Lower lobe of right lung (tissue), 2 donors: ENCODE measurements at regions not wholly inside any gene's neighbourhood (a gene's known extent, or its start where the extent isn't known, plus 50 kb on each side); places are given as distances from the start of the nearest gene placed in this dataset.

Source experiments
- ATAC-seq, 2 donors: fragments of 200-7000 bp; cut with Tn5 transposase; one replicate each; pipeline ENCODE4 v1.9.1; 2020 to 2022; ENCODE audit warnings: mild to moderate bottlenecking in 2 of 2, moderate library complexity in 2 of 2
- DNase-seq: peaks from one replicate; pipeline ENCODE4 v3.0.0-alpha.2; 2020
- H3K27ac ChIP-seq: fragments of 200-600 bp; one replicate; pipeline ENCODE4 v1.8.0; 2022
- H3K27me3 ChIP-seq: fragments of 200-600 bp; one replicate; pipeline ENCODE4 v1.8.0; 2022; ENCODE audit warnings: low read depth
- H3K36me3 ChIP-seq: fragments of 200-600 bp; one replicate; pipeline ENCODE4 v1.8.0; 2022; ENCODE audit warnings: mild to moderate bottlenecking
- H3K4me1 ChIP-seq: fragments of 200-600 bp; one replicate; pipeline ENCODE4 v1.8.0; 2022
- H3K4me3 ChIP-seq: fragments of 200-600 bp; one replicate; pipeline ENCODE4 v1.8.0; 2022; ENCODE audit warnings: mild to moderate bottlenecking
- H3K9me3 ChIP-seq: fragments of 200-600 bp; one replicate; pipeline ENCODE4 v1.8.0; 2022
- intact Hi-C: fragments of 100-400 bp; cut with DNase I; formaldehyde crosslinking; loops from one replicate; pipeline ENCODE4 v1.11.0; 2022
- TF ChIP-seq, protein P1 (sequence below): fragments of 200-600 bp; IDR thresholded peaks from one replicate; pipeline ENCODE4 v1.8.0; 2022; ENCODE audit warnings: antibody characterized with exemption, mild to moderate bottlenecking
- donor health status: DM: no; HTN: yes; CAD: no; lungs with severe emphysema.

DNA sequence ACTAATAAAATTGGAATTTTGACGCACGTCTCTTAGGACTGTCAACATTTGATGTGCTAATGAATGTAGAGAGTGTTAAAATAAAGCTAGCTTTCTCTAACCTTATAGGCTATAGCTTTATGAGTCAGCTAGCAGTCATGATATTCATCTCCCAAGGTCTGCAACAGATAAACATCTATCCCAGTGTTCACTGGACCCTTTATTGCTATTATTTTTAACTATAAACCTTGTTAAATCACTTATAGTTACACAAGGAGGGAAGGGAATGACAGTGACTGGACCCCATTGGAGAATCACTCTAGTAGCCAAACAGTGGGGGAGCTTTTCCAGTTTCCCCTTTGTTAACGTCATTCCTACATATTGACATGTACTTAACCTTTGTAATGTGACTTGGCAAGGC lies 67.9 kb upstream of the SHISA3 start:
- no peaks in the 10 kb centered on the region for H3K36me3 ChIP-seq
- no peak for DNase-seq
- H3K4me1 ChIP-seq, result no peaks in the 10 kb centered on the region
- no peaks in the 10 kb centered on the region for H3K9me3 ChIP-seq
- ATAC-seq, result no peak
- TF ChIP-seq, protein P1, sequence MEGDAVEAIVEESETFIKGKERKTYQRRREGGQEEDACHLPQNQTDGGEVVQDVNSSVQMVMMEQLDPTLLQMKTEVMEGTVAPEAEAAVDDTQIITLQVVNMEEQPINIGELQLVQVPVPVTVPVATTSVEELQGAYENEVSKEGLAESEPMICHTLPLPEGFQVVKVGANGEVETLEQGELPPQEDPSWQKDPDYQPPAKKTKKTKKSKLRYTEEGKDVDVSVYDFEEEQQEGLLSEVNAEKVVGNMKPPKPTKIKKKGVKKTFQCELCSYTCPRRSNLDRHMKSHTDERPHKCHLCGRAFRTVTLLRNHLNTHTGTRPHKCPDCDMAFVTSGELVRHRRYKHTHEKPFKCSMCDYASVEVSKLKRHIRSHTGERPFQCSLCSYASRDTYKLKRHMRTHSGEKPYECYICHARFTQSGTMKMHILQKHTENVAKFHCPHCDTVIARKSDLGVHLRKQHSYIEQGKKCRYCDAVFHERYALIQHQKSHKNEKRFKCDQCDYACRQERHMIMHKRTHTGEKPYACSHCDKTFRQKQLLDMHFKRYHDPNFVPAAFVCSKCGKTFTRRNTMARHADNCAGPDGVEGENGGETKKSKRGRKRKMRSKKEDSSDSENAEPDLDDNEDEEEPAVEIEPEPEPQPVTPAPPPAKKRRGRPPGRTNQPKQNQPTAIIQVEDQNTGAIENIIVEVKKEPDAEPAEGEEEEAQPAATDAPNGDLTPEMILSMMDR, result no peak
- intact Hi-C loops, result no loop called here
- no peaks in the 10 kb centered on the region for H3K27me3 ChIP-seq
- no peak overlapping the region for H3K4me3 ChIP-seq
- no peak overlapping the region for H3K27ac ChIP-seq

DNA sequence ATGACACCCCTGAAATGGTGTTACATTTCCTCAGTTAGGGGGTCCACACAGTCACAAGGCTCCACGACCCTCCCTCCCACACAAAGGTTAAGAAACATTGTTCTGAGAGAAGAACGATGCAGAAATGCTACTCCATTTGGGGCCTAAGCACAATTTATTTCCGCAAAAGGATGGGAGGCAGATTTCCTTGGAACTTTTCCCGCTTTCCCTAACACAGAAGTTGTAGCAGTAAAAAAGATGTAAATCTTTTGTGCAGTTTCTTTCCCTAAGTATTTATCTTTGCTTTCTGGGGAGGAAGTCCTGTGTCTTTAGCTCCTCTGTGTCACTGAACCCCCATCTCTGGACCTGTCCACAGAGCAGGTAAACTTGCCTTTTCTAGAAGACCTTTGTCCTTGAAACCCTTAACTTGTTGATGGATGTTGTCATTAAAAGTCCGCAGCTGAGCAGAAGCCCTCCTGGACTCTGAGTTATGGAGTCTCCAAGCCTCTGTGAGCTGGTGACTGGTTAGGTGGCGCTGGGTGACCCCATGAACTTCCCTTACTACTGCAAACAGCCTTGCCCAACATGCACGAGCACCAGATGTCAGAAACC lies 67.2 kb upstream of the SHISA3 start:
- DNase-seq (no peak), ATAC-seq (no peak)
- no peaks in the 10 kb centered on the region for H3K36me3 ChIP-seq
- TF ChIP-seq, protein P1, result no peak
- intact Hi-C loops, result no loop called here
- no peaks in the 10 kb centered on the region for H3K27me3 ChIP-seq
- H3K4me3 ChIP-seq, result no peak overlapping the region
- H3K4me1 ChIP-seq, result no peaks in the 10 kb centered on the region
- no peak overlapping the region for H3K27ac ChIP-seq
- H3K9me3 ChIP-seq, result no peaks in the 10 kb centered on the region

DNA sequence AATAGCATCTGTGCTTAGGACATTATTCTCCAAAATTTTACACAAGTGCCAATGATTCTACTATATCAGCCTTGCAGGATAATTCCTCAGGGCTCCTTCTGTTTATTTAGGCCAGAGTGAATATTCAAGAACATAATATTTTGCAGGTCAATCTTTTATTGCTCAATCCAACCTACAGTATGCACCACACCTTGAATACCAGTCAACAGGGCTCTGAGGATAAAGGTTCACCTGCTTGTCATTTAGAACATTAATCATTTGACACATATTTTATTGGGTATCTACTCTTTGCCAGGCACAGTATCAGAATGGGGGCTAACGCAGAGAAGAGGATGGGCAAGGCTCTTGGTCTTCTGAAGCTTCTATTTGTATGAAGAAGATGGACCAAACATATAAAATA lies 66.2 kb upstream of the SHISA3 start:
- Histone ChIP-seq H3K9me3 (no peaks in the 10 kb centered on the region), H3K27me3 (no peaks in the 10 kb centered on the region), H3K4me1 (no peaks in the 10 kb centered on the region), H3K27ac (no peak overlapping the region), H3K4me3 (no peak overlapping the region), H3K36me3 (no peaks in the 10 kb centered on the region)
- no peak for DNase-seq
- TF ChIP-seq, protein P1, result no peak
- no peak for ATAC-seq
- intact Hi-C loops, result no loop called here

DNA sequence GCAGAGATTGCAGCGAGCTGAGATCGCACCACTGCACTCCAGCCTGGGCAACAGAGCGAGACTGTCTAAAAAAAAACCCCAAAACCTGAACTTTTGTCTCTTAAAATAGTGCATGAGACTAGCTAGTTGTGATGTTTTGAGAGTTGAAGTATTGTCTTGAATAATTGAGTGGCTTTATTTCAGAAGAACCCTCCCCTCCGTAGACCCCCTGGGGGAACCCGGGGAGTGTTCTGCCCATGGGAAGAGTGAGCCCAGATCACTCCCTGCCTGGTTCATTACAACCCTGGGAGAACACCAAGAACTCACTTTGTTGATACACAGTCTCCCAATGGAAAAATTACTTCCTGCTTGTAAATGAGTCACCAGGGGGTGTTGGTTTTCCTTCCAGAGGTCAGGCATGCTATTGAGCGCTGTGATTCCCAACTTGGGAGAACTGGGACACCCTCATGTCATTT lies 65.3 kb upstream of the SHISA3 start:
- intact Hi-C loops, result no loop called here
- no peak overlapping the region for H3K4me3 ChIP-seq
- no peaks in the 10 kb centered on the region for H3K36me3 ChIP-seq
- H3K9me3 ChIP-seq, result no peaks in the 10 kb centered on the region
- no peaks in the 10 kb centered on the region for H3K4me1 ChIP-seq
- H3K27me3 ChIP-seq, result no peaks in the 10 kb centered on the region
- DNase-seq, result no peak
- TF ChIP-seq, protein P1, result no peak
- H3K27ac ChIP-seq, result no peak overlapping the region
- ATAC-seq, result peak in 1 of 2 donors; percentile 39

DNA sequence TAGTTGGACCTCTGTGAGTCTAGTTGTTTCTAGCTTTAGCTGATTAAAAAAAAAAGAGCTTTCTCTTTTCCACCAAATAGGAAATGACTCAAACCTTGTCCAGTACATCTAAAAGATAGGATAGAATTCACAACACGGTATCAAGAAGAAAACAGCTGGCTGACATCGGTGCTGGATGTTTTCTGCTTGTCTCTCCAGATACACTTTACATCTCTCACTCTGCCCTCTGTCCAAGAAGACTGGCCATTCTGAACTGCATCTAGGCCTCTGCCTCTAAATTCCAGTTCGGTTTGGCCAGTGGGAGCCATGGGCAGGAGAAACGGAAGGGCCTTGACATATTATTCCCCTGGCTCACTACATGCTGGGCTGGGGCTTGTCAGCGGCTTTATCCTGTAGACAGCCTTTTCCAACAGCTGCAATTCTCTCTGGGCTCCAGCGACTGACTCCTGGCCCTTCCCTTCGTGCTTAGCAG lies 57.3 kb upstream of the SHISA3 start:
- peak; percentile 37 to 65 for ATAC-seq
- peaks cover 12% of the 10 kb centered on the region for H3K4me1 ChIP-seq

More for the DNA sequence above, 57.3 kb upstream of the SHISA3 start:
- no peaks in the 10 kb centered on the region for H3K9me3 ChIP-seq
- peak overlapping the region; percentile 63 for H3K27ac ChIP-seq
- intact Hi-C loops, result no loop called here
- TF ChIP-seq, protein P1, result no peak
- H3K27me3 ChIP-seq, result no peaks in the 10 kb centered on the region
- DNase-seq, result no peak
- H3K36me3 ChIP-seq, result no peaks in the 10 kb centered on the region
- no peak overlapping the region for H3K4me3 ChIP-seq
